Vagina (tissue), 2 donors: ENCODE measurements at regions not wholly inside any gene's neighbourhood (a gene's known extent, or its start where the extent isn't known, plus 50 kb on each side); places are given as distances from the start of the nearest gene placed in this dataset.

Experiments used
- POLR2A ChIP-seq, 2 donors: fragments of 450-650 bp; IDR thresholded peaks; one replicate each; pipeline ENCODE4 v1.6.1; 2017; ENCODE audit warnings: antibody characterized with exemption in 2 of 2, mild to moderate bottlenecking in 2 of 2, moderate library complexity in 2 of 2
- POLR2AphosphoS5 ChIP-seq, 2 donors: sonication (generic); formaldehyde crosslinking; IDR thresholded peaks; one replicate each; pipeline ENCODE4 v1.9.0; 2017; ENCODE audit warnings: antibody characterized with exemption in 2 of 2, mild to moderate bottlenecking in 2 of 2, low read depth in 1 of 2; ENCODE audit not compliant: insufficient read depth in 1 of 2
- TF ChIP-seq, protein P1 (sequence below), 3 experiments: fragments of 450-650 bp in 2 of 3; fragments of 200-600 bp in 1 of 3; sonication (generic) in 1 of 3; IDR thresholded peaks; one replicate each; pipeline ENCODE4 v1.5.1; 2017 to 2019; ENCODE audit warnings: antibody characterized with exemption in 3 of 3, mild to moderate bottlenecking in 2 of 3, moderate library complexity in 2 of 3

DNA sequence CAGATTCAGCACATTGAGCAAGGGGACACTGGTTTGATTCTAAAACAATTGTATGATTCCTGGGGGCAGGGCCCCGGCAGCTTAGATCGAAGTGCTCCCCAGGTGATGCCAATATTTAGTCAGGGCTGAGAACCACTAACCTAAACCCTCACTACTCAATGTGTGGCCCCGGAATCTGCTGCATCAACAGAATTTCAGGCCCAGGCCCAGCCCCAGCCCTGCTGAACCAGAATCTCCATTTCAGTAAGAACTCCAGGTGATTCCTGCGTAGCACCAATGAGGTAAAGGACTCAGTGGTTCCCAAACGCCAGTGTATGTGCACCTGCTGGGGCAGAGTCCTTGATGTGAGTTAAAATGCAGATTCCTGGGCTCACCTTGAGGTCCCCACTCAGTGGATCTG, 152.8 kb upstream of the KCNG1 start:
- TF ChIP-seq POLR2A (IDR thresholded peaks at IDR 0.05) (no peak), POLR2AphosphoS5 (IDR thresholded peaks at IDR 0.05; ENCODE audit: insufficient read depth in 1 of 2, low read depth in 1 of 2) (no peak)
- TF ChIP-seq, protein P1, sequence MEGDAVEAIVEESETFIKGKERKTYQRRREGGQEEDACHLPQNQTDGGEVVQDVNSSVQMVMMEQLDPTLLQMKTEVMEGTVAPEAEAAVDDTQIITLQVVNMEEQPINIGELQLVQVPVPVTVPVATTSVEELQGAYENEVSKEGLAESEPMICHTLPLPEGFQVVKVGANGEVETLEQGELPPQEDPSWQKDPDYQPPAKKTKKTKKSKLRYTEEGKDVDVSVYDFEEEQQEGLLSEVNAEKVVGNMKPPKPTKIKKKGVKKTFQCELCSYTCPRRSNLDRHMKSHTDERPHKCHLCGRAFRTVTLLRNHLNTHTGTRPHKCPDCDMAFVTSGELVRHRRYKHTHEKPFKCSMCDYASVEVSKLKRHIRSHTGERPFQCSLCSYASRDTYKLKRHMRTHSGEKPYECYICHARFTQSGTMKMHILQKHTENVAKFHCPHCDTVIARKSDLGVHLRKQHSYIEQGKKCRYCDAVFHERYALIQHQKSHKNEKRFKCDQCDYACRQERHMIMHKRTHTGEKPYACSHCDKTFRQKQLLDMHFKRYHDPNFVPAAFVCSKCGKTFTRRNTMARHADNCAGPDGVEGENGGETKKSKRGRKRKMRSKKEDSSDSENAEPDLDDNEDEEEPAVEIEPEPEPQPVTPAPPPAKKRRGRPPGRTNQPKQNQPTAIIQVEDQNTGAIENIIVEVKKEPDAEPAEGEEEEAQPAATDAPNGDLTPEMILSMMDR (IDR thresholded peaks at IDR 0.05) = no peak
